Transverse colon (tissue), 4 donors: ENCODE measurements at regions not wholly inside any gene's neighbourhood (a gene's known extent, or its start where the extent isn't known, plus 50 kb on each side); places are given as distances from the start of the nearest gene placed in this dataset.

Experiments used
- CTCF ChIP-seq, 5 experiments: fragments of 200-600 bp in 3 of 5; fragments of 450-650 bp in 2 of 5; sonication (generic) in 3 of 5; IDR thresholded peaks; 1 replicate in 2 of 5; 2 replicates in 3 of 5; pipeline ENCODE4 v1.5.1; 2016 to 2017; ENCODE audit warnings: antibody characterized with exemption in 5 of 5, inconsistent platforms in 3 of 5, mild to moderate bottlenecking in 2 of 5, moderate library complexity in 1 of 5
- POLR2A ChIP-seq: fragments of 450-650 bp; IDR thresholded peaks from one replicate; pipeline ENCODE4 v1.6.1; 2016; ENCODE audit warnings: antibody characterized with exemption, mild to moderate bottlenecking, moderate library complexity
- POLR2AphosphoS5 ChIP-seq, 3 donors: sonication (generic); formaldehyde crosslinking; IDR thresholded peaks; one replicate each; pipeline ENCODE4 v1.6.1; 2016; ENCODE audit warnings: antibody characterized with exemption in 3 of 3

GRCh38 chr12:61862986-61863385 is 397.2 kb upstream of the USP15 start:
- TF ChIP-seq CTCF (IDR thresholded peaks at IDR 0.05) (no peak), POLR2AphosphoS5 (IDR thresholded peaks at IDR 0.05) (no peak), POLR2A (no peak)
